Stimulated activated CD4-positive, alpha-beta T cell treated with anti-CD3 and anti-CD28 coated beads, Interleukin-12 subunit alpha, Interleukin-12 subunit beta, amount 100 ng/mL, for 4 hours (primary cell): ENCODE measurements at regions not wholly inside any gene's neighbourhood (a gene's known extent, or its start where the extent isn't known, plus 50 kb on each side); places are given as distances from the start of the nearest gene placed in this dataset.

Experiments used
- DNase-seq: peaks from one replicate; pipeline ENCODE4 v3.0.0-alpha.2; 2020

DNA sequence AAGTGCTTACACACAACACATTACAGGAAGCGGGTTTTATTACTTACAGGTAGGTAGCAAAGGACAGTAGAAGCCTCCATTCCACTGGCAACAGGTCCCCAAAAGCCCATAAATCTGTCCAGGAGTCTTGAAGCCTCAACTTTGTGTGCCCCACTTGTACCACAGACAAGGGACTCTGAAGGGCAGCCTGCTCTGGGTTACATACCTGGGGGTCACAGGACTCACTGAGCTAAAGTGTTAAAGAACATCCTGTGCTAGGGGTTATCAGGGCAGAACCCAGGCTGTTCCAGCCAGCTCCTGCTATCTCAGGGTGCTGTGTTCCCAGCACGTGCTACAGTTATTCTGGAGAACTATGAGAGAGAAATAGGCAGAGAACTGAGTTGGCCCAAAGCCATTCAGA is 230.9 kb upstream of the SLC10A2 start:
- DNase-seq: no peak

- no peak for DNase-seq
These were observed 225.8 kb upstream of the SLC10A2 start for GRCh38 chr13:103291798-103292572.

GRCh38 chr13:103291226-103291625 is 225.0 kb upstream of the SLC10A2 start:
- no peak for DNase-seq

- DNase-seq: no peak
These were observed 223.5 kb upstream of the SLC10A2 start for GRCh38 chr13:103289681-103290080.

- no peak for DNase-seq
These were observed 221.9 kb upstream of the SLC10A2 start for GRCh38 chr13:103288114-103288513.

DNA sequence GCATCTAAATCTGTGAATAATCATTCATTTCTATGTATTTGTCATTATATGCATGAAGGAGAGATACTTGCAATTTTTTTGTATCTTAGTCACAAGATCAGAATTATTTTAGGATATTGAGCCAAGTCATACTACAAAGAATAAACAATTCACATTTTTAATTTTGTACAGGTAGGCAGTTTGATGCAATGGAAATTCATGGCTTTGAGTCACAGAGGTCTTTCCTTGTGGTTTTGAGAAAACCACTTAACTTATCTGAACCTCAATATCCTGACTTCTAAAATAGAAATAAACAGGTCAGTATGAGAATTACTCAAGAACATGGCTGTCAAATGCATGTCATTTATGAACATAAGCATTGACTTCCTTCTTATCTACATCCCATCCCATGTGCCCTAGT is 221.4 kb upstream of the SLC10A2 start:
- DNase-seq: no peak

DNA sequence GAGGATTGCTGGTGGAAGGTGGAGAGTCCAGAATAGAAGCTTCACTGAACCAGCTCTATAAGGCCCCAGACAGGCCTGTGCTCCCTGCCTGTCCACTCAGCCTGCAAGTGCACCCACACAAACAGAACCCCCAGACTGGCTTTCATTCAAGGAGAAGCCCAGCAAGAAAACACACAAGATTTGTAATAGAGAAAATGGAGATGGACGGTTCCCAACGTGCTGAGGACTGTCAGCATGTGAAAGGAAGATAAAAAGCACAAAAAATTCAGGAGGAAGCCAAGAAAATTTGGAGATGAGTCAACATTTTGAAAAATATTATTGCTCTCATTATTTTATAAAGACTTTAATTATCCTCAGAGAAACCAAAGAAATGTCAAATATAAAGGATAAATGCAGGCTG is 218.2 kb upstream of the SLC10A2 start:
- no peak for DNase-seq

GRCh38 chr13:103283451-103283820 is 217.2 kb upstream of the SLC10A2 start:
- no peak for DNase-seq

- no peak for DNase-seq
These were observed 216.6 kb upstream of the SLC10A2 start for GRCh38 chr13:103282571-103283450.

GRCh38 chr13:103277959-103278694 is 211.9 kb upstream of the SLC10A2 start:
- DNase-seq: no peak

DNA sequence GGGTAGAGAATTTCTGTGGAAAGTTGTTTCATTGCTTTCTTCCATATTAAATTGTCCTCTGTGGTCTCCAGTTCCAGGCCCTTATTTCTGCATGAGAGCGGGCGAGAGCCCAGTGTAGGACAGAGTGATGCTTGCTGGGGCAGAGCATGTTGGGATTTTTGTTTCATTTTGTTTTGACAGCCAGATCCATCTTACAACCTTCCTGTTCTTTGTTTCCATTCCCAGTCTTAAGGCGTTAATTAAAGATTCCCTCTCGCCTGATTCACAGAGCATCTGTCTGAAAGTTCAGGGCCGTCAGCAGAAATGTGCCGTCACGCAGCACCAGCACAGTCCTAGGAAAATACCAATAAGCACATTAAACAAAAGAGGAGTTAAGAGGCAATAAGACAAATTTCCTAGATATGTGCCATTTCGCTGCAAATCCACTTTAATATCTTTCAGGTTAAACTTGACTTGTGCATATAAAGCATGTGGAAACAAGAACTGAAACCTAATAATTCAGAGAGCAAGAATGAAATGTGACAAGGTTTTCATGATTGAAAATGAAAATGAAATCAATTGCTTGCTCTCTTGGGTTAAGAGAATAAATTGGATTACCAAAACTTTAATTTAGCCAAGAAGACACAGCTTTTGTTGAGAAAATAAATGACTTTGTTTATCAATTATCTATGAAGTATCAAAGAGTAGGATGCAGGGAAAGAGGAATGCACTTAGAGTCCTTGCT is 210.7 kb upstream of the SLC10A2 start:
- no peak for DNase-seq

DNA sequence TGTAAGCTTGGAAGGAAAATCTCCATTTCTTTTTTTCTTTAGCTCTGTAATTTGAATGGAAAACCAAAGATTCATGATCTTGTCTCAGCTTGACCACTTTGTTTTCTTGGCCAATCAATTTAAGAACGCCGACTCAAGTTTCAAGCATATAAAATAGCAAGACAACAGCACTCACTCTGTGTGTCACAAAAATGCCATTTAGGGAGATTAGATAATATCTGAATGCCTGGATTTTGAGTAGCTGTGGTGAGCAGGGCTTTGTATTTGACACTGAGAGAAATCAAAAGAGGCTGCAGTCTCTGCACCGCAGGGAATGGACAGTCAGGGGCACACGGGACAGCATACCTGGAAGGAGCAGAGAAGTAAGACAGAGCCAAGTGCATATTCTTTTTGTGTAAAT is 209.5 kb upstream of the SLC10A2 start:
- no peak for DNase-seq

DNA sequence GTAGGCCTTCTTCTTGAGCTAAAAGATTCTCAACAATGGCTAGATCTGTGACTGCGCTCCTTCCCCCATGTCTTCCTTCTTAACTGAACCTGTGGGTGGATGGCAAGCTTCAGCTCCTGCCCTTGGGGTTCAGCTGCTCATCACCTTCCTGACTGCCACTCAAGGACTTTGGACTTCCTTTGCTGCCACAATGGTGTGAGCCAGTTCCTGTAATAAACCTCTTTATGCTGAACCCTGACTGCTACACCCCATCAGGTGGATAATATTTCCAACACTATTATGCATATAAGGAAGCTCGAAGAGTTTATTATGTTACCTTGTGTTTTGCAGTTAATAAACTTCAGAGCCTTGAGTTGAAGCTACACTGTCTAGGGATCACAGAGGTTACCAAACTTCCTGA is 208.9 kb upstream of the SLC10A2 start:
- DNase-seq: no peak

DNA sequence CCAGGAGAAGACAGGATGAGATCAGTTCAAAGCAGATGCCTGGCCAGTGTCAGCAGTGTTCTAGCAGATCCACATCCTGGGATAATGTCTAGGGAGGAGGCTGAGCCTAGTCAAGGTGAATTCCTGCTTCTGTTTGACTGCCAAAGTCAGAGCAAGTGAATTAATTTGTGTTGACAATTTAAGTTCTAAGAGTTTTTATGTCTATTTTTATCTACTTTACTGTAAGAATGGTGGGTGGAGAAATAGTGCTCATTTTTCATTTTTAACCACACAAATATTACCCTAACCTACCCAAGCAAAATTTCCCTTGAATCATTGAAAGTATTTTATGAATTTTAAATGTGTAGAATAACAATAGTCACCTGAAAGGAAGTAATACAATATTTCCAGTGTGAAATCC is 207.6 kb upstream of the SLC10A2 start:
- DNase-seq: no peak

DNA sequence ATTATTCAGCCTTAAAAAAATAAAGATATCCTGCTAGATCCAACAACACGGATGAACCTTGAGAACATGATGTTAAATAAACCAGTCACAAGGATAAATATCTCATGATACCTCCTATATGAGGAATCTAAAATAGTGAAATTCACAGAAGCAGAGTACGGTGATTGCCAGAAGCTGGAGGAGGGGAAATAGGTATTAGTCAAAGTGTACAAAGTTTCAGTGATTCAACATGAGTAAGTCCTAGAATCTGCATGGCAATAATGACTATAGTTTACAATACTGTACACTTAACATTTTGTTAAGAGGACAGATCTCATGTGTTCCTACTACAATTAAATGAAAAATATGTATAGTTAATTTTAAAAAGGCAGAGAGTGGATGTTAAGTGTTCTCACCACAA is 206.6 kb upstream of the SLC10A2 start:
- no peak for DNase-seq

DNA sequence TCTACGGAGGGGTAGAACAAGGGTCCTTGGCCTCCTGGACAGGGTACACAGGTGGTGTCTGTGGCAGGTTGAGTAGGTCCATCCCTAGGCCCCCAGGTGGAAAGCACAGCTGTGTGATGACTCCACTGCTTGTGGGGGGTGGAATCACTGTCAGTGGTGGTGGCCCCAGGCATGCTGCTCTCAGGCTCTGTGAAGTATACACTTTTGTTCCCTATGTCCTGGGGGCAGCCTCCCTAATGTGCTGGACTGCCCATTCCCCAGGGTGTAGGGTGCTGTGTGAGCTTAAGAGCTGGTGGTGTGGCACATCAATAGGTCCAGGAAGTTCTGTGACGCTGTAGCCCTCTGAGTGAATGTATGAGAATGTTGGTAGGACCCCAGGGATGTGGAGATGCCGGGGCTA is 197.2 kb upstream of the SLC10A2 start:
- DNase-seq: no peak

DNA sequence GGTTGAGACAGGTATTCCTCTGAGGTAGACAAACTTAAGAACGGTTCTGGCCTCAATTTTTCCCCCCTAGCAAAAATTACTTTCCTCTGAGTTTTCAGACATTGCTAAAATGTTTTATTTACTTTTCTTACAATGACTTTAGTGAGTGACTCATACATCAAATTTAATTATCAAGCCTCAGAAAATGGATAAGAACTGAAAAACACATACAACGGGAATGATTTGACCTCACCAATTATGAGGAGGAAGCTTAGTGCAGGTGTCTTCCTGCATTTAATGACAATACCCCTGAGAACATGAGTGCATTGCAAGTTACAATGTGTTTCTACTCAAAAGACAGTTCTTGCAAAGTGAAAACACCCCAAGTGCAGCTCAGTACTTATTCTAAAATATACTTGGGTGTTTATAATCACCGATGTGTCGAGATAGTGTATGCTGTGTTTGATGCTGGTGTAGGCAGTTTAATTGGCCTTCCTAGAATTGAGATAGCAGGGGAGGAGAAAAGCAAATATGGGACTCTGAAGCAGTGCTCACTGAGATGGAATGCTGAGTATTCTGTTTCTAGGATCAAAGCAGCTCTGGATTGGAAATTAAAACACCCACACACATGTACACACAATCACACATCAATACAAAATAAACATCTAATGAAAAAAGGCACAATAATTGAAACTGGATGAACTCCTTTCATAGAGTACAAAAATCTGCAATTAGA is 189.5 kb upstream of the SLC10A2 start:
- DNase-seq: no peak

DNA sequence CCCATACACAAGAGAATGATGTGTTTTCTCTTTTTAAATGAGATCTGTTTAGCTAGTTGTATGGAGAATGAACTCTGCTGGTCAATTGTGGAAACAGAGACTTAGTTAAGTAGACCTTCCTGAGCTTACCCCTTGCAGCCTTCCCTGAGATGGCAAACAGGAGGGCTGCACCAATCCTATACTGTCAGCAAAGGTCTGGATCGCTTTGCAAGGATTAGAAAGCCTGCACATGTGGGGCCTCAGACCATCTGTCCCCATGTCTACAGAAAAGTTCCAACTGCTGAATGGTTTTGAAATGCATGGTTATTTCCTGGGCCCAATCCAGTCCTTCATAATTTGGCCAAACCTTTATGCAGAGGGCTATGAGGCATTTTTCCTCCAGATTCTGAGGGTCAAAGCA is 183.9 kb upstream of the SLC10A2 start:
- DNase-seq: no peak

- no peak for DNase-seq
These were observed 180.5 kb upstream of the SLC10A2 start for GRCh38 chr13:103246581-103247200.

GRCh38 chr13:103243495-103243894 is 177.3 kb upstream of the SLC10A2 start:
- DNase-seq: no peak

DNA sequence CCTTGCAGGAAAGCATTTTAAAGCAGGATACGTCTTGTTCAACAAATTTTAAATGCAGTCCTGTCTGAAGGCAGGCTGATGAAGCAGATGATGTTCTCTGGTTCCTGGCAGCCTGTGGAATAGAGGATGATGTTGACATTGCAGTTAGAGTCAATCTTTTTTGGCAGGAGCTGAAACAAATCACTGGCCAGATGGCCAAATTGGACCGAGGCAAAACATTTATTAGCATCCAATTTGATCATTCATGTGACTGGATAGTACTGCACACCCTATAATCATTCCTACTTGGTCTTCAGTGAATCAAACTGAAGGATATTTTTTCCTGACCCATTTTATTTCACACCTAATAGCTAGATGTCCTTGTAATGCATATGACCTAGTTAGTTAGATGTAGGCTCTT is 172.2 kb upstream of the SLC10A2 start:
- DNase-seq: no peak

GRCh38 chr13:103236213-103236612 is 170.0 kb upstream of the SLC10A2 start:
- DNase-seq: no peak
